ENCODE measurements at regions not wholly inside any gene's neighbourhood (a gene's known extent, or its start where the extent isn't known, plus 50 kb on each side); places are given as distances from the start of the nearest gene placed in this dataset.

DNA sequence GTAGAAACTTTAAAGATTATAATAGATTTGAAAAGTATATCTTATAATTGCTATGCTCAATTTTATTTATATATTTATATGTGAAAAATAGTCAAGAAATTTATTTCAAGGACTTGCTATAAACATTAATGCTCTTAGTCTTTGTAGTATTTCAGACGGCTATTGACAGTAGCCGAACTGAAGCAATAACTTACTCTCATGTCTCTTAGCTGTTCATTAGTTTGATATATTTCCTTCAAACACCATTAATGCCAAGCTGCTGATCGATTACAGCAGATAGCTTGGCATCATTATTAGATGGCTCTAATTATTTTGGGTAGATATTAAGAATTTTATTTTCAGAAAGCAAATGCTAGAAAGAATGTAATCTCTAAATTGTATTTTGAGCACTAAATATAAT, 1151.5 kb upstream of the SPRY2 start:
- TF ChIP-seq, protein P1, sequence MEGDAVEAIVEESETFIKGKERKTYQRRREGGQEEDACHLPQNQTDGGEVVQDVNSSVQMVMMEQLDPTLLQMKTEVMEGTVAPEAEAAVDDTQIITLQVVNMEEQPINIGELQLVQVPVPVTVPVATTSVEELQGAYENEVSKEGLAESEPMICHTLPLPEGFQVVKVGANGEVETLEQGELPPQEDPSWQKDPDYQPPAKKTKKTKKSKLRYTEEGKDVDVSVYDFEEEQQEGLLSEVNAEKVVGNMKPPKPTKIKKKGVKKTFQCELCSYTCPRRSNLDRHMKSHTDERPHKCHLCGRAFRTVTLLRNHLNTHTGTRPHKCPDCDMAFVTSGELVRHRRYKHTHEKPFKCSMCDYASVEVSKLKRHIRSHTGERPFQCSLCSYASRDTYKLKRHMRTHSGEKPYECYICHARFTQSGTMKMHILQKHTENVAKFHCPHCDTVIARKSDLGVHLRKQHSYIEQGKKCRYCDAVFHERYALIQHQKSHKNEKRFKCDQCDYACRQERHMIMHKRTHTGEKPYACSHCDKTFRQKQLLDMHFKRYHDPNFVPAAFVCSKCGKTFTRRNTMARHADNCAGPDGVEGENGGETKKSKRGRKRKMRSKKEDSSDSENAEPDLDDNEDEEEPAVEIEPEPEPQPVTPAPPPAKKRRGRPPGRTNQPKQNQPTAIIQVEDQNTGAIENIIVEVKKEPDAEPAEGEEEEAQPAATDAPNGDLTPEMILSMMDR (IDR thresholded peaks at IDR 0.05; ENCODE audit: poor library complexity), result no peak
- no peak for TF ChIP-seq EZH2phosphoT487 (IDR thresholded peaks at IDR 0.05; ENCODE audit: low read depth, severe bottlenecking, unreplicated experiment)

Data from hepatocyte (in vitro differentiated cells).